Panc1 (cell line): ENCODE measurements at regions not wholly inside any gene's neighbourhood (a gene's known extent, or its start where the extent isn't known, plus 50 kb on each side); places are given as distances from the start of the nearest gene placed in this dataset.

Experiments
- POLR2AphosphoS5 ChIP-seq: IDR thresholded peaks from 2 replicates; pipeline ENCODE4 v1.6.1; 2012; ENCODE audit warnings: mild to moderate bottlenecking, low read depth, low read length, moderate library complexity
- SIN3A ChIP-seq: IDR thresholded peaks from 2 replicates; pipeline ENCODE4 v1.6.1; 2012; ENCODE audit warnings: low read depth, mild to moderate bottlenecking, low read length, moderate library complexity, borderline replicate concordance; ENCODE audit not compliant: insufficient read depth
- TCF7L2 ChIP-seq: IDR thresholded peaks from 2 replicates; pipeline ENCODE4 v1.6.1; 2011; ENCODE audit warnings: mild to moderate bottlenecking, low read depth, low read length, inconsistent platforms
- TF ChIP-seq, protein P1 (sequence below): fragments of 450-650 bp; IDR thresholded peaks from 2 replicates; pipeline ENCODE4 v1.5.1; 2017; ENCODE audit warnings: mild to moderate bottlenecking
- TF ChIP-seq, protein P2 (sequence below), 2 experiments: IDR thresholded peaks; 2 replicates each; pipeline ENCODE4 v1.6.1; 2011 to 2012; ENCODE audit warnings: low read depth in 2 of 2, control low read depth in 1 of 2, low read length in 1 of 2, mild to moderate bottlenecking in 1 of 2, moderate library complexity in 1 of 2; ENCODE audit not compliant: insufficient read depth in 1 of 2

DNA sequence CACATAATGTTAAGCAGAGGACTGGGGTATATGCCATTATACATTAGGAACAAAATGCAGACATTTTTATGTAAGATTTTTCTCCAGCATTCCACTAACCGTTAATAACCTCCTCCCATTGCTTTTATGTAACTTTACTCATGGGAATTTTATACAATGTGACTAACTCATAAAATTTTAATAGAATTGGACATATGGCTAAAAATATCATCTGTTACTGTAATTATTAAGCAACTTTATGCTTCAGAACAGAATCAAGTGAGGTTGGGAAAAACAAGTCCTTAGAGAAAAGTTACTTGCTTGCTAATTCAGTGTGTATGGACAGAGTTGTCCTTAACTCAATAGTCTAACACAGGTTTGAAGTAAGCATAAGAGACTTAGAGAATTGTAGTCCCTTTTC is 54.8 kb upstream of the PCSK1 start:
- TF ChIP-seq, protein P1, sequence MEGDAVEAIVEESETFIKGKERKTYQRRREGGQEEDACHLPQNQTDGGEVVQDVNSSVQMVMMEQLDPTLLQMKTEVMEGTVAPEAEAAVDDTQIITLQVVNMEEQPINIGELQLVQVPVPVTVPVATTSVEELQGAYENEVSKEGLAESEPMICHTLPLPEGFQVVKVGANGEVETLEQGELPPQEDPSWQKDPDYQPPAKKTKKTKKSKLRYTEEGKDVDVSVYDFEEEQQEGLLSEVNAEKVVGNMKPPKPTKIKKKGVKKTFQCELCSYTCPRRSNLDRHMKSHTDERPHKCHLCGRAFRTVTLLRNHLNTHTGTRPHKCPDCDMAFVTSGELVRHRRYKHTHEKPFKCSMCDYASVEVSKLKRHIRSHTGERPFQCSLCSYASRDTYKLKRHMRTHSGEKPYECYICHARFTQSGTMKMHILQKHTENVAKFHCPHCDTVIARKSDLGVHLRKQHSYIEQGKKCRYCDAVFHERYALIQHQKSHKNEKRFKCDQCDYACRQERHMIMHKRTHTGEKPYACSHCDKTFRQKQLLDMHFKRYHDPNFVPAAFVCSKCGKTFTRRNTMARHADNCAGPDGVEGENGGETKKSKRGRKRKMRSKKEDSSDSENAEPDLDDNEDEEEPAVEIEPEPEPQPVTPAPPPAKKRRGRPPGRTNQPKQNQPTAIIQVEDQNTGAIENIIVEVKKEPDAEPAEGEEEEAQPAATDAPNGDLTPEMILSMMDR = no peak
- TF ChIP-seq POLR2AphosphoS5 (no peak), TCF7L2 (no peak), SIN3A (no peak)
- TF ChIP-seq, protein P2, sequence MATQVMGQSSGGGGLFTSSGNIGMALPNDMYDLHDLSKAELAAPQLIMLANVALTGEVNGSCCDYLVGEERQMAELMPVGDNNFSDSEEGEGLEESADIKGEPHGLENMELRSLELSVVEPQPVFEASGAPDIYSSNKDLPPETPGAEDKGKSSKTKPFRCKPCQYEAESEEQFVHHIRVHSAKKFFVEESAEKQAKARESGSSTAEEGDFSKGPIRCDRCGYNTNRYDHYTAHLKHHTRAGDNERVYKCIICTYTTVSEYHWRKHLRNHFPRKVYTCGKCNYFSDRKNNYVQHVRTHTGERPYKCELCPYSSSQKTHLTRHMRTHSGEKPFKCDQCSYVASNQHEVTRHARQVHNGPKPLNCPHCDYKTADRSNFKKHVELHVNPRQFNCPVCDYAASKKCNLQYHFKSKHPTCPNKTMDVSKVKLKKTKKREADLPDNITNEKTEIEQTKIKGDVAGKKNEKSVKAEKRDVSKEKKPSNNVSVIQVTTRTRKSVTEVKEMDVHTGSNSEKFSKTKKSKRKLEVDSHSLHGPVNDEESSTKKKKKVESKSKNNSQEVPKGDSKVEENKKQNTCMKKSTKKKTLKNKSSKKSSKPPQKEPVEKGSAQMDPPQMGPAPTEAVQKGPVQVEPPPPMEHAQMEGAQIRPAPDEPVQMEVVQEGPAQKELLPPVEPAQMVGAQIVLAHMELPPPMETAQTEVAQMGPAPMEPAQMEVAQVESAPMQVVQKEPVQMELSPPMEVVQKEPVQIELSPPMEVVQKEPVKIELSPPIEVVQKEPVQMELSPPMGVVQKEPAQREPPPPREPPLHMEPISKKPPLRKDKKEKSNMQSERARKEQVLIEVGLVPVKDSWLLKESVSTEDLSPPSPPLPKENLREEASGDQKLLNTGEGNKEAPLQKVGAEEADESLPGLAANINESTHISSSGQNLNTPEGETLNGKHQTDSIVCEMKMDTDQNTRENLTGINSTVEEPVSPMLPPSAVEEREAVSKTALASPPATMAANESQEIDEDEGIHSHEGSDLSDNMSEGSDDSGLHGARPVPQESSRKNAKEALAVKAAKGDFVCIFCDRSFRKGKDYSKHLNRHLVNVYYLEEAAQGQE (IDR thresholded peaks at IDR 0.05; ENCODE audit: insufficient read depth in 1 of 2, low read depth in 2 of 2, low read length in 1 of 2) = no peak
